ENCODE measurements at regions not wholly inside any gene's neighbourhood (a gene's known extent, or its start where the extent isn't known, plus 50 kb on each side); places are given as distances from the start of the nearest gene placed in this dataset.

DNA sequence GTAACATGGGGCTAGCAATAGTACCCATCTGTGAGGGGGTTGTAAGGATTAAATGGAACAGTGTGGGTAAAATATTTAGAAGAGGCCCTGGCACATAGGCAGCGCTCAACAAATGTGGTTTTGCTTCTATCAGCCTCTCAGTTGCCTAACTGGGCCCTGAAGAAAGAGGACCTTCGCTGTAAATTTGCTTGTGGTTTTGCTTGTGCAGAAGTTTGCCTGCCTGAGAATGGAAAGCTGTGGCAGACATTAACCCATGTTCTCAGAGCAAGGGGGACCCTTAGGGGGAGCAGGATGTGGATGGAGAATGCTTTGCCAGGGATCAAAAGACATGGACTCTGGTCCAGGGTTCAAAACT is 160.1 kb downstream of the BRMS1L start:
- Histone ChIP-seq H3K4me1 (no peaks in the 10 kb centered on the region), H3K27me3 (no peaks in the 10 kb centered on the region), H3K4me3 (ENCODE audit: low read depth, low read length) (no peak overlapping the region), H3K36me3 (no peaks in the 10 kb centered on the region), H3K9me3 (no peaks in the 10 kb centered on the region)
- no peak for DNase-seq
- TF ChIP-seq CTCF (IDR thresholded peaks at IDR 0.05; ENCODE audit: low read depth, low read length) = no peak

- no peaks in the 10 kb centered on the region for H3K4me1 ChIP-seq
- H3K27me3 ChIP-seq = no peaks in the 10 kb centered on the region
- no peaks in the 10 kb centered on the region for H3K9me3 ChIP-seq
- H3K4me3 ChIP-seq (ENCODE audit: low read depth, low read length) = no peak overlapping the region
- DNase-seq = no peak
- no peak for TF ChIP-seq CTCF (IDR thresholded peaks at IDR 0.05; ENCODE audit: low read depth, low read length)
- no peaks in the 10 kb centered on the region for H3K36me3 ChIP-seq
Observed at GRCh38 chr14:35985474-35986218, 159.5 kb downstream of the BRMS1L start.

- no peaks in the 10 kb centered on the region for H3K4me1 ChIP-seq
- H3K36me3 ChIP-seq = no peaks in the 10 kb centered on the region
- no peak overlapping the region for H3K4me3 ChIP-seq (ENCODE audit: low read depth, low read length)
- no peak for TF ChIP-seq CTCF (IDR thresholded peaks at IDR 0.05; ENCODE audit: low read depth, low read length)
- H3K9me3 ChIP-seq = no peaks in the 10 kb centered on the region
- DNase-seq = no peak
- no peaks in the 10 kb centered on the region for H3K27me3 ChIP-seq
Observed at GRCh38 chr14:35979531-35979930, 153.4 kb downstream of the BRMS1L start.

DNA sequence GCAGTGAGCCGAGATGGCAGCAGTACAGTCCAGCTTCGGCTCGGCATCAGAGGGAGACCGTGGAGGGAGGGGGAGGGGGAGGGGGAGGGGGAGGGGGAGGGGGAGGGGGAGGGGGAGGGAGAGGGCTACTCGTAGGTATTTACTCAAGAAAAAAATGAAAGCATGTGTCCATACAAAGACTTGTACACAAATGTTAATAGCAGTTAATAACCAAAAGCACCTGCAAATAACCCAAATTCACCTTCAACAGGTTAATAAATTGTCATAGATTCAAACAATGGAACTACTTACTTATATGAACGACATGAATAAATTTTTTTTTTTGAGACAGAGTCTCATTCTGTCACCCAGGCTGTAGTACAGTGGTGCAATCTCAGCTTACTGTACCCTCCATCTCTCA is 152.4 kb downstream of the BRMS1L start:
- DNase-seq = no peak
- H3K4me3 ChIP-seq (ENCODE audit: low read depth, low read length) = no peak overlapping the region
- no peaks in the 10 kb centered on the region for H3K27me3 ChIP-seq
- TF ChIP-seq CTCF (IDR thresholded peaks at IDR 0.05; ENCODE audit: low read depth, low read length) = no peak
- no peaks in the 10 kb centered on the region for H3K36me3 ChIP-seq
- H3K9me3 ChIP-seq = no peaks in the 10 kb centered on the region
- no peaks in the 10 kb centered on the region for H3K4me1 ChIP-seq

DNA sequence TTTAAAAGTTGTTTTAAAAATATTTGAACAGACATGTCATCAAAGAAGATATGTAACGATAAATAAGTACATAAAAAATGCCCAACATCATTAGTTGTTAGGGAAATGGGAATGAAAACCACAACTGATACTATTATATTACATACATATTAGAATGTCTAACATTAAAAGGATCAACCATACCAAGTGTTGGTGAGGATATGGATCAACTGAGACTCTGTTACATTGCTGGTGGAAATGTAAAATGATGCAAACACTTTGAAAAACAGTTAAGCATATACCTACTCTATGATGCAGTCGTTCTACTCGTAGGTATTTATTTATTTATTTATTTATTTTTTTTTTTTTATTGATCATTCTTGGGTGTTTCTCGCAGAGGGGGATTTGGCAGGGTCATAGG is 149.7 kb downstream of the BRMS1L start:
- Histone ChIP-seq H3K4me3 (ENCODE audit: low read depth, low read length) (no peak overlapping the region), H3K9me3 (no peaks in the 10 kb centered on the region), H3K27me3 (no peaks in the 10 kb centered on the region), H3K36me3 (no peaks in the 10 kb centered on the region), H3K4me1 (no peaks in the 10 kb centered on the region)
- TF ChIP-seq CTCF (IDR thresholded peaks at IDR 0.05; ENCODE audit: low read depth, low read length) = no peak
- DNase-seq = no peak

DNA sequence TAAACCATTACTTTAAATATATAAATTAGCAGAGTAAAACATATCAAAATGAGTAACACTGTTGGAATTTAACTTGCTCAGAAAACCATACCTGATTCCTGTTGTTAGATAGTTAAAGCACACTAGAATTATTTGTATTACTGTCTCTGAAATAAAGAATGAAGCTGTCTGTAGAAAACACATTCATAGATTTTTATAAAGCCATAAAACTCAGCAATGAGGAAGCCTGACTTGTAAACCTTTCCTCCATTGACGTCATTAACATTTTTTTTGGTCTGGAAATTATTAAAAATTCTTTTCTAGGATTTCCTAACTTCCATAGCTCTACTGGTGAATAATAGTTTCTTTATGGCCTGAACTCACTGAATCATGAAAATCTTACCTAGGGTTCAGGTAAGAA is 147.6 kb downstream of the BRMS1L start:
- H3K36me3 ChIP-seq = no peaks in the 10 kb centered on the region
- no peaks in the 10 kb centered on the region for H3K9me3 ChIP-seq
- H3K27me3 ChIP-seq = no peaks in the 10 kb centered on the region
- DNase-seq = no peak
- H3K4me3 ChIP-seq (ENCODE audit: low read depth, low read length) = no peak overlapping the region
- TF ChIP-seq CTCF (IDR thresholded peaks at IDR 0.05; ENCODE audit: low read depth, low read length) = no peak
- H3K4me1 ChIP-seq = no peaks in the 10 kb centered on the region
